ENCODE measurements at regions not wholly inside any gene's neighbourhood (a gene's known extent, or its start where the extent isn't known, plus 50 kb on each side); places are given as distances from the start of the nearest gene placed in this dataset.

DNA sequence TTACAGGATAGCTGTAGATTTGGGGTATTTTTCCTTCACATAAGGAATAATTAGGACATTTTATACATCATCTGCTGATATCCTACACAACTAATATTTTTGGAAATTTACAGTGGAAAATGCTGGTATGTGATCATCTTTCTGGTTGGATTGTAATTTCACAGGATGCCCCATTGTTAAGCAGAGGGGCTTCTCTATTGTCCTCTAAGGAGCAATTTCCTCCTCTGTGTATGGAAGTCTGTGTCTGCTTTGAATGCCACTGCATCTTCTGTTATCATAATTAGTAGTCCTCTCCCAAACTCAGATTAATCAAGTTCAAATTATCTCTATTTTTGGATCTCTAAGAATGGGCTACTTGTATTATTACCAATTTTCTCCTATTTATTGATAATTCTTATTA is 988.1 kb upstream of the B3GALT2 start:
- TF ChIP-seq, protein P1, sequence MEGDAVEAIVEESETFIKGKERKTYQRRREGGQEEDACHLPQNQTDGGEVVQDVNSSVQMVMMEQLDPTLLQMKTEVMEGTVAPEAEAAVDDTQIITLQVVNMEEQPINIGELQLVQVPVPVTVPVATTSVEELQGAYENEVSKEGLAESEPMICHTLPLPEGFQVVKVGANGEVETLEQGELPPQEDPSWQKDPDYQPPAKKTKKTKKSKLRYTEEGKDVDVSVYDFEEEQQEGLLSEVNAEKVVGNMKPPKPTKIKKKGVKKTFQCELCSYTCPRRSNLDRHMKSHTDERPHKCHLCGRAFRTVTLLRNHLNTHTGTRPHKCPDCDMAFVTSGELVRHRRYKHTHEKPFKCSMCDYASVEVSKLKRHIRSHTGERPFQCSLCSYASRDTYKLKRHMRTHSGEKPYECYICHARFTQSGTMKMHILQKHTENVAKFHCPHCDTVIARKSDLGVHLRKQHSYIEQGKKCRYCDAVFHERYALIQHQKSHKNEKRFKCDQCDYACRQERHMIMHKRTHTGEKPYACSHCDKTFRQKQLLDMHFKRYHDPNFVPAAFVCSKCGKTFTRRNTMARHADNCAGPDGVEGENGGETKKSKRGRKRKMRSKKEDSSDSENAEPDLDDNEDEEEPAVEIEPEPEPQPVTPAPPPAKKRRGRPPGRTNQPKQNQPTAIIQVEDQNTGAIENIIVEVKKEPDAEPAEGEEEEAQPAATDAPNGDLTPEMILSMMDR (IDR thresholded peaks at IDR 0.05; ENCODE audit: insufficient read depth, low read length), result no peak
- TF ChIP-seq, protein P2, sequence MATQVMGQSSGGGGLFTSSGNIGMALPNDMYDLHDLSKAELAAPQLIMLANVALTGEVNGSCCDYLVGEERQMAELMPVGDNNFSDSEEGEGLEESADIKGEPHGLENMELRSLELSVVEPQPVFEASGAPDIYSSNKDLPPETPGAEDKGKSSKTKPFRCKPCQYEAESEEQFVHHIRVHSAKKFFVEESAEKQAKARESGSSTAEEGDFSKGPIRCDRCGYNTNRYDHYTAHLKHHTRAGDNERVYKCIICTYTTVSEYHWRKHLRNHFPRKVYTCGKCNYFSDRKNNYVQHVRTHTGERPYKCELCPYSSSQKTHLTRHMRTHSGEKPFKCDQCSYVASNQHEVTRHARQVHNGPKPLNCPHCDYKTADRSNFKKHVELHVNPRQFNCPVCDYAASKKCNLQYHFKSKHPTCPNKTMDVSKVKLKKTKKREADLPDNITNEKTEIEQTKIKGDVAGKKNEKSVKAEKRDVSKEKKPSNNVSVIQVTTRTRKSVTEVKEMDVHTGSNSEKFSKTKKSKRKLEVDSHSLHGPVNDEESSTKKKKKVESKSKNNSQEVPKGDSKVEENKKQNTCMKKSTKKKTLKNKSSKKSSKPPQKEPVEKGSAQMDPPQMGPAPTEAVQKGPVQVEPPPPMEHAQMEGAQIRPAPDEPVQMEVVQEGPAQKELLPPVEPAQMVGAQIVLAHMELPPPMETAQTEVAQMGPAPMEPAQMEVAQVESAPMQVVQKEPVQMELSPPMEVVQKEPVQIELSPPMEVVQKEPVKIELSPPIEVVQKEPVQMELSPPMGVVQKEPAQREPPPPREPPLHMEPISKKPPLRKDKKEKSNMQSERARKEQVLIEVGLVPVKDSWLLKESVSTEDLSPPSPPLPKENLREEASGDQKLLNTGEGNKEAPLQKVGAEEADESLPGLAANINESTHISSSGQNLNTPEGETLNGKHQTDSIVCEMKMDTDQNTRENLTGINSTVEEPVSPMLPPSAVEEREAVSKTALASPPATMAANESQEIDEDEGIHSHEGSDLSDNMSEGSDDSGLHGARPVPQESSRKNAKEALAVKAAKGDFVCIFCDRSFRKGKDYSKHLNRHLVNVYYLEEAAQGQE (IDR thresholded peaks at IDR 0.05; ENCODE audit: insufficient replicate concordance, low read depth), result no peak
- no peak for TF ChIP-seq POLR2AphosphoS5 (IDR thresholded peaks at IDR 0.05; ENCODE audit: low read depth)
- no peak for TF ChIP-seq SPI1 (IDR thresholded peaks at IDR 0.05; ENCODE audit: borderline replicate concordance, low read depth)
- TF ChIP-seq GABPA (IDR thresholded peaks at IDR 0.05; ENCODE audit: low read depth), result no peak
- Histone ChIP-seq H3K27me3 (ENCODE audit: insufficient read depth, poor library complexity, severe bottlenecking) (no peaks in the 10 kb centered on the region), H3K27ac (replicated peaks) (no peak overlapping the region), H3K4me3 (replicated peaks; ENCODE audit: insufficient read depth, low read length) (no peak overlapping the region)
- no peak for DNase-seq (ENCODE audit: low read depth in 1 of 2, low spot score in 1 of 2)

DNA sequence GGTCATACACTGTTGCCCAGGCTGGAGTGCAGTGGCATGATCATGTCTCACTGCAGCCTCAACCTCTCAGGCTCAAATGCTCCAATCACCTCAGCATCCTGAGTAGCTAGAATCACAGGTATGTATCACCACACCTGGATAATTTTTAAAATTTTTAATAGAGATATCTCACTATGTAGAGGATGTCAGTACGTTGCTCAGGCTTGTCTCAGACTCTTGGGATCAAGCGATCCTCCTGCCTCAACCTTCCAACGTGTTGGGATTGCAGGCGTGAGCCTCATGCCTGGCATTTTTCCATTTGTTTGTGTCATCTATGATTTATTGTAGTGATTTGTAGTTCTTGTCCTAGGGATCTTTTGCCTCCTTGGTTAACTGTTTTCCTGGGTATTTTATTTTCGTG is 985.2 kb upstream of the B3GALT2 start:
- Histone ChIP-seq H3K27me3 (ENCODE audit: insufficient read depth, poor library complexity, severe bottlenecking) (no peaks in the 10 kb centered on the region), H3K4me3 (replicated peaks; ENCODE audit: insufficient read depth, low read length) (no peak overlapping the region), H3K27ac (replicated peaks) (no peak overlapping the region)
- DNase-seq (ENCODE audit: low read depth in 1 of 2, low spot score in 1 of 2), result no peak
- no peak for TF ChIP-seq GABPA (IDR thresholded peaks at IDR 0.05; ENCODE audit: low read depth)
- TF ChIP-seq POLR2AphosphoS5 (IDR thresholded peaks at IDR 0.05; ENCODE audit: low read depth), result no peak
- TF ChIP-seq, protein P2 (IDR thresholded peaks at IDR 0.05; ENCODE audit: insufficient replicate concordance, low read depth), result no peak
- no peak for TF ChIP-seq SPI1 (IDR thresholded peaks at IDR 0.05; ENCODE audit: borderline replicate concordance, low read depth)
- TF ChIP-seq, protein P1 (IDR thresholded peaks at IDR 0.05; ENCODE audit: insufficient read depth, low read length), result no peak

DNA sequence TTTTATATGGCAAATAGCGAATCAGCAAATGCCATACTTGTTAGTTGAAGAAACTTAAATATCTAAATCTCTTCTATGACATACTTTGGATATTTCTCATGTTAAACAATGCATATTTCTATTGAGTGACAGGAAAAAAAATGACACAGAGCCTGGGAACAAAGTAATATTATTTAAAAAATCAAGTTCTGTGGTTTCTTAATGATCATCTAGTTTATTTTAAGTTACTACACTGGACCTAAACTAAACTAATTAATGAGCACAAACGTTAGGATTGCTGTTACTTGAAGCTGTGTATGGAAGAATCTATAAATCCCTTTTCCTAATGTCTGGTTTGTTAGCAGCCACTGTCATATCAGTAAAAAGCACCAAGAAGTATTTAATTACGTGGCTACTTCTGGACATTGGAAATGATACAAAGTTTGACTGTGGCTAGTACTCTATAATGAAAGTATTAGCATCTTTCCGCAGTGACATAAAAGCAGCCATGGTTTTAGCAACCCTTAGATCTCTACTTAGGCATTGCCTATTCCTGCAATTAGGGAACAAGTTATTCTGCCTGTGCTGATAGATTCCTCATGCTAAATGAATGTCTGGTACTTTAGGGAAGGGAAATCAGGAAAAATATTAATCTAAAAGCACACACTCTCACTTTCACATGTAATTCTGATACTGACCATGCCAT is 981.7 kb upstream of the B3GALT2 start:
- H3K27ac ChIP-seq (replicated peaks), result no peak overlapping the region
- TF ChIP-seq, protein P2 (IDR thresholded peaks at IDR 0.05; ENCODE audit: insufficient replicate concordance, low read depth), result no peak
- TF ChIP-seq POLR2AphosphoS5 (IDR thresholded peaks at IDR 0.05; ENCODE audit: low read depth), result no peak
- TF ChIP-seq, protein P1 (IDR thresholded peaks at IDR 0.05; ENCODE audit: insufficient read depth, low read length), result no peak
- TF ChIP-seq SPI1 (IDR thresholded peaks at IDR 0.05; ENCODE audit: borderline replicate concordance, low read depth), result no peak
- no peak for TF ChIP-seq GABPA (IDR thresholded peaks at IDR 0.05; ENCODE audit: low read depth)
- H3K27me3 ChIP-seq (ENCODE audit: insufficient read depth, poor library complexity, severe bottlenecking), result no peaks in the 10 kb centered on the region
- no peak overlapping the region for H3K4me3 ChIP-seq (replicated peaks; ENCODE audit: insufficient read depth, low read length)
- no peak for DNase-seq (ENCODE audit: low read depth in 1 of 2, low spot score in 1 of 2)

All from HL-60 (cell line).